ENCODE measurements at regions not wholly inside any gene's neighbourhood (a gene's known extent, or its start where the extent isn't known, plus 50 kb on each side); places are given as distances from the start of the nearest gene placed in this dataset.

DNA sequence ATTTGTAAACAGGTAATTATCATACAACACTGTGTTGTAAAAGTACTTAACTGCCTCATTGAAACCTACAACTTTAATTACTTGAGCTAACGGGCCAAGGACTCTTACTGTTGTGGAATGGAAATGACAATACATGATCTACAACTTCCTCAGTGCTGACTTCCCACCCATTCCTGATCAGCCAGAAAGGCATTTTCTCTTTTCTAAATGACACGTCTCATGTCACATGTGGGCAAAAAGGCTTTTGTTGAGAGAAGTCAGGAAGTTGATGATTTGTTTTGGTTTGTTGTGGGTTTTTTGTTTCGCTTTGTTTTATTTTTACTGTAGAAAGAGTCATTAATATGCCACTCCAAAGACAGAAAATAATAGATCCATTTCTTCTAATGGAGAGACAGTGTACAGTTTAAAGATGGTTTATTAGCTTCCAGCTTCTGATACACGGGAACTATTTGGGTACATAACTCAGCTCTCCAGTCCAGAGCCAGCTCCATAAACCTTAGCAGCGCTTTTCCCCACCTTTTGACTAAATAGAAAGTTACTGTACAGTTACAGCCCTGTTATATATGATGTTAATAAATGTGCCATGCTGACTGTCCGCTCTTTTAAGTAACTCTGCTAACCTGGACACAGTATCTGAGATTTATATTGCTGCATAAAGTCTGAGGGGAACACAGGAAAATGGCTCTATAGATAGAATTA is 509.4 kb upstream of the API5 start:
- BruUV-seq (replicated peaks) = no TSS peak
- ChIA-PET POLR2A (no interaction called here), CTCF (ENCODE audit: low intra/inter-chr PET ratio, low total read pairs) (no interaction called here)
- ATAC-seq (no peak), DNase-seq (ENCODE audit: low spot score) (no peak), FAIRE-seq (no peak)
- Histone ChIP-seq H3K79me2 (ENCODE audit: insufficient read depth, low read length) (no peaks in the 10 kb centered on the region), H4K20me1 (ENCODE audit: insufficient read depth, low read length) (no peaks in the 10 kb centered on the region), H2AFZ (ENCODE audit: low read length) (no peak overlapping the region), H3K27me3 (ENCODE audit: control insufficient read depth in 1 of 2, insufficient read depth in 2 of 2, low read length in 2 of 2) (no peaks in the 10 kb centered on the region), H3K9me3 (ENCODE audit: low read length) (no peaks in the 10 kb centered on the region), H3K36me3 (replicated peaks in 1 of 2; ENCODE audit: control insufficient read depth in 1 of 2, insufficient read depth in 2 of 2, low read length in 2 of 2) (no peaks in the 10 kb centered on the region), H3K9ac (ENCODE audit: insufficient read depth, low read depth, low read length) (no peak overlapping the region), H3K4me3 (replicated peaks in 1 of 3; ENCODE audit: insufficient read depth in 1 of 3, low read depth in 2 of 3, low read length in 3 of 3) (no peak overlapping the region), H3K4me2 (ENCODE audit: low read depth, low read length) (no peak overlapping the region), H3K4me1 (ENCODE audit: insufficient read depth, low read length) (peaks cover 9% of the 10 kb centered on the region; the same call in 1 of the 2 replicates), H3K27ac (ENCODE audit: extremely low read length, insufficient read depth, low read length) (no peak overlapping the region)
- intact Hi-C loops (cut with micrococcal nuclease; ENCODE audit: unreplicated experiment) = no loop called here
- no peak for TF ChIP-seq ZSCAN25 (CRISPR knock-in tag; IDR thresholded peaks at IDR 0.05)
- no peak for TF ChIP-seq MTF1 (CRISPR knock-in tag; IDR thresholded peaks at IDR 0.05)
- TF ChIP-seq SETDB1 (CRISPR knock-in tag; IDR thresholded peaks at IDR 0.05; ENCODE audit: borderline replicate concordance) = no peak
- TF ChIP-seq CHD2 (IDR thresholded peaks at IDR 0.05; ENCODE audit: low read depth, low read length) = no peak
- no peak for TF ChIP-seq ZFY (CRISPR knock-in tag; IDR thresholded peaks at IDR 0.05)
- no peak for TF ChIP-seq HNRNPH1 (optimal IDR thresholded peaks at IDR 0.05; ENCODE audit: low read depth, low read length)
- TF ChIP-seq ZNF792 (CRISPR knock-in tag; IDR thresholded peaks at IDR 0.05) = no peak
- no peak for TF ChIP-seq MYC (CRISPR knock-in tag; IDR thresholded peaks at IDR 0.05; ENCODE audit: borderline replicate concordance)
- WGBS (ENCODE audit: low lambda C conversion rate) = 13% methylated on average over 6 of the region's 6 CpGs
- in situ Hi-C loops (cut with HindIII; ENCODE audit: extremely low pct_ligation_motif_present, low pct_unique_long_range_greater_than_20kb) = no loop called here

GRCh38 chr11:42806191-42806590 is 505.6 kb upstream of the API5 start:
- no peak overlapping the region for H3K27ac ChIP-seq (ENCODE audit: extremely low read length, insufficient read depth, low read length)
- no peaks in the 10 kb centered on the region for H3K36me3 ChIP-seq (replicated peaks in 1 of 2; ENCODE audit: control insufficient read depth in 1 of 2, insufficient read depth in 2 of 2, low read length in 2 of 2)
- in situ Hi-C loops (cut with HindIII; ENCODE audit: extremely low pct_ligation_motif_present, low pct_unique_long_range_greater_than_20kb) (no loop called here), intact Hi-C loops (cut with micrococcal nuclease; ENCODE audit: unreplicated experiment) (no loop called here)
- DNase-seq (ENCODE audit: low spot score) (no peak), FAIRE-seq (no peak), ATAC-seq (no peak)
- H3K9me3 ChIP-seq (ENCODE audit: low read length) = no peaks in the 10 kb centered on the region
- no peak overlapping the region for H3K9ac ChIP-seq (ENCODE audit: insufficient read depth, low read depth, low read length)
- no peaks in the 10 kb centered on the region for H4K20me1 ChIP-seq (ENCODE audit: insufficient read depth, low read length)
- BruUV-seq (replicated peaks) = no TSS peak
- 25% methylated on average over 2 of the region's 2 CpGs for WGBS (ENCODE audit: low lambda C conversion rate)
- POLR2A ChIA-PET = no interaction called here
- H3K4me1 ChIP-seq (ENCODE audit: insufficient read depth, low read length) = peaks cover 9% of the 10 kb centered on the region; the same call in 1 of the 2 replicates
- no peak overlapping the region for H2AFZ ChIP-seq (ENCODE audit: low read length)
- CTCF ChIA-PET (ENCODE audit: low intra/inter-chr PET ratio, low total read pairs) = no interaction called here
- H3K4me3 ChIP-seq (replicated peaks in 1 of 3; ENCODE audit: insufficient read depth in 1 of 3, low read depth in 2 of 3, low read length in 3 of 3) = no peak overlapping the region
- no peak overlapping the region for H3K4me2 ChIP-seq (ENCODE audit: low read depth, low read length)
- H3K27me3 ChIP-seq (ENCODE audit: control insufficient read depth in 1 of 2, insufficient read depth in 2 of 2, low read length in 2 of 2) = no peaks in the 10 kb centered on the region
- H3K79me2 ChIP-seq (ENCODE audit: insufficient read depth, low read length) = no peaks in the 10 kb centered on the region
- TF ChIP-seq, protein P1, sequence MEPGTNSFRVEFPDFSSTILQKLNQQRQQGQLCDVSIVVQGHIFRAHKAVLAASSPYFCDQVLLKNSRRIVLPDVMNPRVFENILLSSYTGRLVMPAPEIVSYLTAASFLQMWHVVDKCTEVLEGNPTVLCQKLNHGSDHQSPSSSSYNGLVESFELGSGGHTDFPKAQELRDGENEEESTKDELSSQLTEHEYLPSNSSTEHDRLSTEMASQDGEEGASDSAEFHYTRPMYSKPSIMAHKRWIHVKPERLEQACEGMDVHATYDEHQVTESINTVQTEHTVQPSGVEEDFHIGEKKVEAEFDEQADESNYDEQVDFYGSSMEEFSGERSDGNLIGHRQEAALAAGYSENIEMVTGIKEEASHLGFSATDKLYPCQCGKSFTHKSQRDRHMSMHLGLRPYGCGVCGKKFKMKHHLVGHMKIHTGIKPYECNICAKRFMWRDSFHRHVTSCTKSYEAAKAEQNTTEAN (CRISPR knock-in tag; conservative IDR thresholded peaks at IDR 0.05) = no peak
- TF ChIP-seq GABPA (IDR thresholded peaks at IDR 0.05; ENCODE audit: low read depth, low read length) (no peak), GABPA (CRISPR knock-in tag; IDR thresholded peaks at IDR 0.05; ENCODE audit: low read depth) (no peak), ZNF839 (CRISPR knock-in tag; IDR thresholded peaks at IDR 0.05; ENCODE audit: borderline replicate concordance) (no peak), SALL1 (CRISPR knock-in tag; IDR thresholded peaks at IDR 0.05) (no peak)
- TF ChIP-seq, protein P2, sequence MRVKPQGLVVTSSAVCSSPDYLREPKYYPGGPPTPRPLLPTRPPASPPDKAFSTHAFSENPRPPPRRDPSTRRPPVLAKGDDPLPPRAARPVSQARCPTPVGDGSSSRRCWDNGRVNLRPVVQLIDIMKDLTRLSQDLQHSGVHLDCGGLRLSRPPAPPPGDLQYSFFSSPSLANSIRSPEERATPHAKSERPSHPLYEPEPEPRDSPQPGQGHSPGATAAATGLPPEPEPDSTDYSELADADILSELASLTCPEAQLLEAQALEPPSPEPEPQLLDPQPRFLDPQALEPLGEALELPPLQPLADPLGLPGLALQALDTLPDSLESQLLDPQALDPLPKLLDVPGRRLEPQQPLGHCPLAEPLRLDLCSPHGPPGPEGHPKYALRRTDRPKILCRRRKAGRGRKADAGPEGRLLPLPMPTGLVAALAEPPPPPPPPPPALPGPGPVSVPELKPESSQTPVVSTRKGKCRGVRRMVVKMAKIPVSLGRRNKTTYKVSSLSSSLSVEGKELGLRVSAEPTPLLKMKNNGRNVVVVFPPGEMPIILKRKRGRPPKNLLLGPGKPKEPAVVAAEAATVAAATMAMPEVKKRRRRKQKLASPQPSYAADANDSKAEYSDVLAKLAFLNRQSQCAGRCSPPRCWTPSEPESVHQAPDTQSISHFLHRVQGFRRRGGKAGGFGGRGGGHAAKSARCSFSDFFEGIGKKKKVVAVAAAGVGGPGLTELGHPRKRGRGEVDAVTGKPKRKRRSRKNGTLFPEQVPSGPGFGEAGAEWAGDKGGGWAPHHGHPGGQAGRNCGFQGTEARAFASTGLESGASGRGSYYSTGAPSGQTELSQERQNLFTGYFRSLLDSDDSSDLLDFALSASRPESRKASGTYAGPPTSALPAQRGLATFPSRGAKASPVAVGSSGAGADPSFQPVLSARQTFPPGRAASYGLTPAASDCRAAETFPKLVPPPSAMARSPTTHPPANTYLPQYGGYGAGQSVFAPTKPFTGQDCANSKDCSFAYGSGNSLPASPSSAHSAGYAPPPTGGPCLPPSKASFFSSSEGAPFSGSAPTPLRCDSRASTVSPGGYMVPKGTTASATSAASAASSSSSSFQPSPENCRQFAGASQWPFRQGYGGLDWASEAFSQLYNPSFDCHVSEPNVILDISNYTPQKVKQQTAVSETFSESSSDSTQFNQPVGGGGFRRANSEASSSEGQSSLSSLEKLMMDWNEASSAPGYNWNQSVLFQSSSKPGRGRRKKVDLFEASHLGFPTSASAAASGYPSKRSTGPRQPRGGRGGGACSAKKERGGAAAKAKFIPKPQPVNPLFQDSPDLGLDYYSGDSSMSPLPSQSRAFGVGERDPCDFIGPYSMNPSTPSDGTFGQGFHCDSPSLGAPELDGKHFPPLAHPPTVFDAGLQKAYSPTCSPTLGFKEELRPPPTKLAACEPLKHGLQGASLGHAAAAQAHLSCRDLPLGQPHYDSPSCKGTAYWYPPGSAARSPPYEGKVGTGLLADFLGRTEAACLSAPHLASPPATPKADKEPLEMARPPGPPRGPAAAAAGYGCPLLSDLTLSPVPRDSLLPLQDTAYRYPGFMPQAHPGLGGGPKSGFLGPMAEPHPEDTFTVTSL (CRISPR knock-in tag; IDR thresholded peaks at IDR 0.05; ENCODE audit: borderline replicate concordance) = no peak
